ENCODE measurements at regions not wholly inside any gene's neighbourhood (a gene's known extent, or its start where the extent isn't known, plus 50 kb on each side); places are given as distances from the start of the nearest gene placed in this dataset.

GRCh38 chr22:49494555-49494954 is 333.1 kb downstream of the BRD1 start:
- DNase-seq (ENCODE audit: low read depth) = no peak
- H3K4me3 ChIP-seq (ENCODE audit: low read length) = no peak overlapping the region
- TF ChIP-seq, protein P1, sequence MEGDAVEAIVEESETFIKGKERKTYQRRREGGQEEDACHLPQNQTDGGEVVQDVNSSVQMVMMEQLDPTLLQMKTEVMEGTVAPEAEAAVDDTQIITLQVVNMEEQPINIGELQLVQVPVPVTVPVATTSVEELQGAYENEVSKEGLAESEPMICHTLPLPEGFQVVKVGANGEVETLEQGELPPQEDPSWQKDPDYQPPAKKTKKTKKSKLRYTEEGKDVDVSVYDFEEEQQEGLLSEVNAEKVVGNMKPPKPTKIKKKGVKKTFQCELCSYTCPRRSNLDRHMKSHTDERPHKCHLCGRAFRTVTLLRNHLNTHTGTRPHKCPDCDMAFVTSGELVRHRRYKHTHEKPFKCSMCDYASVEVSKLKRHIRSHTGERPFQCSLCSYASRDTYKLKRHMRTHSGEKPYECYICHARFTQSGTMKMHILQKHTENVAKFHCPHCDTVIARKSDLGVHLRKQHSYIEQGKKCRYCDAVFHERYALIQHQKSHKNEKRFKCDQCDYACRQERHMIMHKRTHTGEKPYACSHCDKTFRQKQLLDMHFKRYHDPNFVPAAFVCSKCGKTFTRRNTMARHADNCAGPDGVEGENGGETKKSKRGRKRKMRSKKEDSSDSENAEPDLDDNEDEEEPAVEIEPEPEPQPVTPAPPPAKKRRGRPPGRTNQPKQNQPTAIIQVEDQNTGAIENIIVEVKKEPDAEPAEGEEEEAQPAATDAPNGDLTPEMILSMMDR (IDR thresholded peaks at IDR 0.05; ENCODE audit: insufficient read depth, low read depth, low read length, missing control alignments) = no peak

- no peak overlapping the region for H3K4me3 ChIP-seq (ENCODE audit: low read length)
- DNase-seq (ENCODE audit: low read depth) = no peak
- TF ChIP-seq, protein P1 (IDR thresholded peaks at IDR 0.05; ENCODE audit: insufficient read depth, low read depth, low read length, missing control alignments) = no peak
These were observed 334.9 kb downstream of the BRD1 start for GRCh38 chr22:49492741-49493251.

- TF ChIP-seq, protein P1 (IDR thresholded peaks at IDR 0.05; ENCODE audit: insufficient read depth, low read depth, low read length, missing control alignments) = no peak
- DNase-seq (ENCODE audit: low read depth) = no peak
- no peak overlapping the region for H3K4me3 ChIP-seq (ENCODE audit: low read length)
These were observed 335.4 kb downstream of the BRD1 start for GRCh38 chr22:49492308-49492707.

DNA sequence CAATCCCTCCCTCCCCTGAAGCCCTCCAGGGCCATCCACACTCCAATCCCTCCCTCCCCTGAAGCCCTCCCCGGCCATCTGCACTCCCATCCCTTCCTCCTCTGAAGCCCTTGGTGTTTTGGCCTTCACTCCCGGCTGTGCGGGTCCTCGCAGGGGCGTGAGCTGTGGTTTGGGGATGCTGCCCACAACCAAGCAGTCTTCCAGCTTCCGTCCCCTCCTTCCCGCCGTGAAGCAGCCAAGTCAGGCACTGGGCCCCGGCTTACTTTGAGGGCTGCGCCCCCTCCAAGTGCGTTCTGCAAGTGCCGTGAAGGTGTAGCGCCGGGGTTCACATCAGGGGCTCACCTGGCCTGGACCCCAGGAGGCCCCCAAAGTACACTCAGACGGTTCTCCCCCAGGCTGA is 335.9 kb downstream of the BRD1 start:
- DNase-seq (ENCODE audit: low read depth) = no peak
- no peak overlapping the region for H3K4me3 ChIP-seq (ENCODE audit: low read length)
- TF ChIP-seq, protein P1 (IDR thresholded peaks at IDR 0.05; ENCODE audit: insufficient read depth, low read depth, low read length, missing control alignments) = no peak

GRCh38 chr22:49491221-49491635 is 336.4 kb downstream of the BRD1 start:
- TF ChIP-seq, protein P1 (IDR thresholded peaks at IDR 0.05; ENCODE audit: insufficient read depth, low read depth, low read length, missing control alignments) = no peak
- no peak overlapping the region for H3K4me3 ChIP-seq (ENCODE audit: low read length)
- no peak for DNase-seq (ENCODE audit: low read depth)

- no peak overlapping the region for H3K4me3 ChIP-seq (ENCODE audit: low read length)
- DNase-seq (ENCODE audit: low read depth) = no peak
- TF ChIP-seq, protein P1 (IDR thresholded peaks at IDR 0.05; ENCODE audit: insufficient read depth, low read depth, low read length, missing control alignments) = no peak
These were observed 337.0 kb downstream of the BRD1 start for GRCh38 chr22:49490692-49491091.

GRCh38 chr22:49489821-49490220 is 337.9 kb downstream of the BRD1 start:
- H3K4me3 ChIP-seq (ENCODE audit: low read length) = no peak overlapping the region
- no peak for DNase-seq (ENCODE audit: low read depth)
- TF ChIP-seq, protein P1 (IDR thresholded peaks at IDR 0.05; ENCODE audit: insufficient read depth, low read depth, low read length, missing control alignments) = no peak

Data from epithelial cell of esophagus (primary cell).